Prostate gland (tissue), 2 donors: ENCODE measurements at regions not wholly inside any gene's neighbourhood (a gene's known extent, or its start where the extent isn't known, plus 50 kb on each side); places are given as distances from the start of the nearest gene placed in this dataset.

Source experiments
- POLR2A ChIP-seq: fragments of 450-650 bp; IDR thresholded peaks from one replicate; pipeline ENCODE4 v1.6.1; 2016; ENCODE audit warnings: antibody characterized with exemption, mild to moderate bottlenecking
- TF ChIP-seq, protein P1 (sequence below), 4 experiments: fragments of 200-600 bp in 2 of 4; fragments of 450-650 bp in 2 of 4; sonication (generic) in 2 of 4; IDR thresholded peaks; 1 replicate in 3 of 4; 2 replicates in 1 of 4; pipeline ENCODE4 v1.5.1; 2016 to 2019; ENCODE audit warnings: antibody characterized with exemption in 4 of 4, mild to moderate bottlenecking in 2 of 4, moderate library complexity in 2 of 4

- TF ChIP-seq, protein P1, sequence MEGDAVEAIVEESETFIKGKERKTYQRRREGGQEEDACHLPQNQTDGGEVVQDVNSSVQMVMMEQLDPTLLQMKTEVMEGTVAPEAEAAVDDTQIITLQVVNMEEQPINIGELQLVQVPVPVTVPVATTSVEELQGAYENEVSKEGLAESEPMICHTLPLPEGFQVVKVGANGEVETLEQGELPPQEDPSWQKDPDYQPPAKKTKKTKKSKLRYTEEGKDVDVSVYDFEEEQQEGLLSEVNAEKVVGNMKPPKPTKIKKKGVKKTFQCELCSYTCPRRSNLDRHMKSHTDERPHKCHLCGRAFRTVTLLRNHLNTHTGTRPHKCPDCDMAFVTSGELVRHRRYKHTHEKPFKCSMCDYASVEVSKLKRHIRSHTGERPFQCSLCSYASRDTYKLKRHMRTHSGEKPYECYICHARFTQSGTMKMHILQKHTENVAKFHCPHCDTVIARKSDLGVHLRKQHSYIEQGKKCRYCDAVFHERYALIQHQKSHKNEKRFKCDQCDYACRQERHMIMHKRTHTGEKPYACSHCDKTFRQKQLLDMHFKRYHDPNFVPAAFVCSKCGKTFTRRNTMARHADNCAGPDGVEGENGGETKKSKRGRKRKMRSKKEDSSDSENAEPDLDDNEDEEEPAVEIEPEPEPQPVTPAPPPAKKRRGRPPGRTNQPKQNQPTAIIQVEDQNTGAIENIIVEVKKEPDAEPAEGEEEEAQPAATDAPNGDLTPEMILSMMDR (IDR thresholded peaks at IDR 0.05) = no peak
- no peak for TF ChIP-seq POLR2A
Observed at GRCh38 chr19:28927456-28927855, 285.5 kb downstream of the UQCRFS1 start.
